ENCODE measurements at regions not wholly inside any gene's neighbourhood (a gene's known extent, or its start where the extent isn't known, plus 50 kb on each side); places are given as distances from the start of the nearest gene placed in this dataset.

- ATAC-seq: no peak
- Histone ChIP-seq H3K36me3 (ENCODE audit: low read depth) (no peaks in the 10 kb centered on the region), H3K4me3 (no peak overlapping the region), H3K4me1 (ENCODE audit: low read depth) (no peaks in the 10 kb centered on the region), H3K9me3 (peaks cover 11% of the 10 kb centered on the region)
- intact Hi-C loops (cut with DNase I, micrococcal nuclease): no loop called here
- TF ChIP-seq CTCF (IDR thresholded peaks at IDR 0.05): no peak
- no peak for DNase-seq
Observed at GRCh38 chr7:19206721-19207120, 61.5 kb upstream of the FERD3L start.

GRCh38 chr7:19203686-19204085, 58.5 kb upstream of the FERD3L start:
- peaks cover 14% of the 10 kb centered on the region for H3K9me3 ChIP-seq
- TF ChIP-seq CTCF (IDR thresholded peaks at IDR 0.05): no peak
- ATAC-seq: no peak

GRCh38 chr7:19202599-19202998, 57.4 kb upstream of the FERD3L start:
- no peak for TF ChIP-seq CTCF (IDR thresholded peaks at IDR 0.05)
- no peak for ATAC-seq

More at GRCh38 chr7:19203686-19204085, 58.5 kb upstream of the FERD3L start:
- intact Hi-C loops (cut with DNase I, micrococcal nuclease): no loop called here
- no peak overlapping the region for H3K4me3 ChIP-seq
- H3K4me1 ChIP-seq (ENCODE audit: low read depth): no peaks in the 10 kb centered on the region
- H3K36me3 ChIP-seq (ENCODE audit: low read depth): no peaks in the 10 kb centered on the region
- DNase-seq: no peak

More at GRCh38 chr7:19202599-19202998, 57.4 kb upstream of the FERD3L start:
- H3K9me3 ChIP-seq: peaks cover 8% of the 10 kb centered on the region
- no peak overlapping the region for H3K4me3 ChIP-seq
- no peaks in the 10 kb centered on the region for H3K36me3 ChIP-seq (ENCODE audit: low read depth)
- DNase-seq: no peak
- no peaks in the 10 kb centered on the region for H3K4me1 ChIP-seq (ENCODE audit: low read depth)
- intact Hi-C loops (cut with DNase I, micrococcal nuclease): no loop called here
